ENCODE measurements at regions not wholly inside any gene's neighbourhood (a gene's known extent, or its start where the extent isn't known, plus 50 kb on each side); places are given as distances from the start of the nearest gene placed in this dataset.

- peaks cover 4 to 9% of the 10 kb centered on the region in 2 donors for H3K27me3 Mint-ChIP-seq
These were observed 103.4 kb upstream of the DLX6 start for GRCh38 chr7:96901822-96902445.

GRCh38 chr7:96903906-96904305, 101.4 kb upstream of the DLX6 start:
- POLR2A ChIA-PET (ENCODE audit: partially characterized antibody): no interaction called here
- Mint-ChIP-seq H3K9me3 (peaks cover 0 to 3% (median 0%) of the 10 kb centered on the region in 8 donors), H3K27me3 (peaks cover 3 to 6% of the 10 kb centered on the region in 2 donors), H3K4me1 (no peaks in the 10 kb centered on the region), H3K36me3 (no peaks in the 10 kb centered on the region), H3K27ac (no peak overlapping the region), H3K4me3 (no peak overlapping the region)
- no peak for DNase-seq
- H3K4me1 ChIP-seq (ENCODE audit: insufficient read depth, low read length): no peaks in the 10 kb centered on the region
- CTCF ChIA-PET (ENCODE audit: partially characterized antibody): no interaction called here
- intact Hi-C loops (cut with micrococcal nuclease): no loop called here
- no peaks in the 10 kb centered on the region for H3K27me3 ChIP-seq (ENCODE audit: insufficient read depth, low read length)
- no peak overlapping the region for H3K27ac ChIP-seq (ENCODE audit: low read depth, low read length)
- no peaks in the 10 kb centered on the region for H3K36me3 ChIP-seq (ENCODE audit: insufficient read depth, low read length)
- no peaks in the 10 kb centered on the region for H3K9me3 ChIP-seq (ENCODE audit: control insufficient read depth in 1 of 2, low read length in 2 of 2)
- no peak overlapping the region for H3K4me3 ChIP-seq (ENCODE audit: low read length in 2 of 2)

More at GRCh38 chr7:96901822-96902445, 103.4 kb upstream of the DLX6 start:
- H3K36me3 ChIP-seq (ENCODE audit: insufficient read depth, low read length): no peaks in the 10 kb centered on the region
- H3K4me1 Mint-ChIP-seq: no peaks in the 10 kb centered on the region
- intact Hi-C loops (cut with micrococcal nuclease): no loop called here
- H3K9me3 Mint-ChIP-seq: peaks cover 0 to 3% (median 0%) of the 10 kb centered on the region in 8 donors
- H3K4me3 ChIP-seq (ENCODE audit: low read length in 2 of 2): no peak overlapping the region
- no peaks in the 10 kb centered on the region for H3K4me1 ChIP-seq (ENCODE audit: insufficient read depth, low read length)
- no peak overlapping the region for H3K4me3 Mint-ChIP-seq
- DNase-seq: no peak
- ChIA-PET CTCF (ENCODE audit: partially characterized antibody) (no interaction called here), POLR2A (ENCODE audit: partially characterized antibody) (no interaction called here)
- no peak overlapping the region for H3K27ac Mint-ChIP-seq
- no peak overlapping the region for H3K27ac ChIP-seq (ENCODE audit: low read depth, low read length)
- no peaks in the 10 kb centered on the region for H3K9me3 ChIP-seq (ENCODE audit: control insufficient read depth in 1 of 2, low read length in 2 of 2)
- no peaks in the 10 kb centered on the region for H3K27me3 ChIP-seq (ENCODE audit: insufficient read depth, low read length)
- no peaks in the 10 kb centered on the region for H3K36me3 Mint-ChIP-seq

GRCh38 chr7:96910486-96910885, 94.9 kb upstream of the DLX6 start:
- Histone ChIP-seq H3K27me3 (ENCODE audit: insufficient read depth, low read length) (no peaks in the 10 kb centered on the region), H3K4me1 (ENCODE audit: insufficient read depth, low read length) (no peaks in the 10 kb centered on the region), H3K9me3 (ENCODE audit: control insufficient read depth in 1 of 2, low read length in 2 of 2) (no peaks in the 10 kb centered on the region), H3K36me3 (ENCODE audit: insufficient read depth, low read length) (no peaks in the 10 kb centered on the region), H3K27ac (ENCODE audit: low read depth, low read length) (no peak overlapping the region), H3K4me3 (ENCODE audit: low read length in 2 of 2) (no peak overlapping the region)
- no peak for DNase-seq
- Mint-ChIP-seq H3K4me3 (no peak overlapping the region), H3K9me3 (peaks cover 0 to 2% (median 0%) of the 10 kb centered on the region in 8 donors), H3K27ac (no peak overlapping the region), H3K36me3 (no peaks in the 10 kb centered on the region), H3K4me1 (no peaks in the 10 kb centered on the region), H3K27me3 (peaks cover 10 to 11% of the 10 kb centered on the region in 2 donors)
- intact Hi-C loops (cut with micrococcal nuclease): no loop called here
- POLR2A ChIA-PET (ENCODE audit: partially characterized antibody): no interaction called here
- CTCF ChIA-PET (ENCODE audit: partially characterized antibody): no interaction called here

- POLR2A ChIA-PET (ENCODE audit: partially characterized antibody): no interaction called here
These were observed 90.3 kb upstream of the DLX6 start for GRCh38 chr7:96915029-96915428.

DNA sequence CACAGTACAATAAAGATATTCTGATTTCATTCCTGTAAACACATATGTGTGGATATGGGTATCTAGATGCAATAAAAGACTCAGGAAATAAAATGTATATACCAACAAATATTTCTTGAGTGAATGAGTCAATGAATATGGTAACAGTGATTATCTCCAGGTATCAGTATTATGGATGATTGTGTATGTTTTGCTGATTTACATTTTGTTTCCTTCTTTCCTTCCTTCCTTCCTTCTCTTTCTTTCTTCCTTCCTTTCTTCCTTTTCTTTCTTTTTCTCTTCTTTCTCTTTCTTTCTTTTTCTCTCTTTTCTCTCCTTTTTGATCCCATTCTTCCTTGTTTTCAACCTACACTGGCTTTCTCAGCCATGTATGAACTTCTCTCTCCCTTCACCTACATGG, 85.3 kb upstream of the DLX6 start:
- CTCF ChIA-PET (ENCODE audit: partially characterized antibody): no interaction called here
- intact Hi-C loops (cut with micrococcal nuclease): no loop called here

More at GRCh38 chr7:96915029-96915428, 90.3 kb upstream of the DLX6 start:
- Histone ChIP-seq H3K36me3 (ENCODE audit: insufficient read depth, low read length) (no peaks in the 10 kb centered on the region), H3K27me3 (ENCODE audit: insufficient read depth, low read length) (no peaks in the 10 kb centered on the region), H3K4me1 (ENCODE audit: insufficient read depth, low read length) (no peaks in the 10 kb centered on the region), H3K27ac (ENCODE audit: low read depth, low read length) (no peak overlapping the region), H3K9me3 (ENCODE audit: control insufficient read depth in 1 of 2, low read length in 2 of 2) (no peaks in the 10 kb centered on the region), H3K4me3 (ENCODE audit: low read length in 2 of 2) (no peak overlapping the region)
- intact Hi-C loops (cut with micrococcal nuclease): no loop called here
- Mint-ChIP-seq H3K4me3 (no peak overlapping the region), H3K4me1 (no peaks in the 10 kb centered on the region), H3K9me3 (peaks cover 0 to 2% (median 0%) of the 10 kb centered on the region in 8 donors), H3K27ac (no peak overlapping the region), H3K36me3 (no peaks in the 10 kb centered on the region), H3K27me3 (peaks cover 14 to 16% of the 10 kb centered on the region in 2 donors)
- CTCF ChIA-PET (ENCODE audit: partially characterized antibody): no interaction called here
- no peak for DNase-seq

DNA sequence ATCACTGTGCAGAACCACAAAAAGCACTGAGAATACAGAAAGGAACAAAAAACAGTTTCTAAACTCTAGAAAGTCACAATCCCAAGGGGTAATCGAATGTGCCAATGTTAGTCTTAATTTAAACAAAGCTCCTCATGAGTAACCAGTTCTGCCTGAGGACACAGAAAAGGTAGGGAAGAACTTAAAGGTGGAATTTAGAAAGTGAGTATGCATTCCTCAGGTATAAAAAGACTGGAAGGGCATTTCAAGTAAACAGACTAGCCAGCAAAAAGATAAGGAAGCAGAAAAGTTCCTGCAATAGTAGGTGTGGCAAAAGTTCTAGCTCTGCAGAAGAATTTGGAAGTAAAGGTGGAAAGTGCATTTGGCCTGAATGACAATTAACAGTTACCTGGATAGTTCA, 84.6 kb upstream of the DLX6 start:
- H3K36me3 Mint-ChIP-seq: no peaks in the 10 kb centered on the region
- intact Hi-C loops (cut with micrococcal nuclease): no loop called here
- Histone ChIP-seq H3K4me1 (ENCODE audit: insufficient read depth, low read length) (no peaks in the 10 kb centered on the region), H3K27ac (ENCODE audit: low read depth, low read length) (no peak overlapping the region), H3K27me3 (ENCODE audit: insufficient read depth, low read length) (no peaks in the 10 kb centered on the region), H3K9me3 (ENCODE audit: control insufficient read depth in 1 of 2, low read length in 2 of 2) (no peaks in the 10 kb centered on the region), H3K4me3 (ENCODE audit: low read length in 2 of 2) (no peak overlapping the region), H3K36me3 (ENCODE audit: insufficient read depth, low read length) (no peaks in the 10 kb centered on the region)
- ChIA-PET CTCF (ENCODE audit: partially characterized antibody) (no interaction called here), POLR2A (ENCODE audit: partially characterized antibody) (no interaction called here)
- no peak for DNase-seq
- H3K4me1 Mint-ChIP-seq: no peaks in the 10 kb centered on the region
- H3K9me3 Mint-ChIP-seq: no peaks in the 10 kb centered on the region
- H3K27ac Mint-ChIP-seq: no peak overlapping the region
- no peak overlapping the region for H3K4me3 Mint-ChIP-seq
- peaks cover 7 to 11% of the 10 kb centered on the region in 2 donors for H3K27me3 Mint-ChIP-seq

More for the DNA sequence above, 85.3 kb upstream of the DLX6 start:
- no peaks in the 10 kb centered on the region for H3K36me3 Mint-ChIP-seq
- Histone ChIP-seq H3K4me3 (ENCODE audit: low read length in 2 of 2) (no peak overlapping the region), H3K27ac (ENCODE audit: low read depth, low read length) (no peak overlapping the region), H3K27me3 (ENCODE audit: insufficient read depth, low read length) (no peaks in the 10 kb centered on the region), H3K36me3 (ENCODE audit: insufficient read depth, low read length) (no peaks in the 10 kb centered on the region), H3K4me1 (ENCODE audit: insufficient read depth, low read length) (no peaks in the 10 kb centered on the region), H3K9me3 (ENCODE audit: control insufficient read depth in 1 of 2, low read length in 2 of 2) (no peaks in the 10 kb centered on the region)
- DNase-seq: no peak
- no peaks in the 10 kb centered on the region for H3K9me3 Mint-ChIP-seq
- H3K27ac Mint-ChIP-seq: no peak overlapping the region
- H3K27me3 Mint-ChIP-seq: peaks cover 11 to 16% of the 10 kb centered on the region in 2 donors
- H3K4me1 Mint-ChIP-seq: no peaks in the 10 kb centered on the region
- no peak overlapping the region for H3K4me3 Mint-ChIP-seq
- POLR2A ChIA-PET (ENCODE audit: partially characterized antibody): no interaction called here

DNA sequence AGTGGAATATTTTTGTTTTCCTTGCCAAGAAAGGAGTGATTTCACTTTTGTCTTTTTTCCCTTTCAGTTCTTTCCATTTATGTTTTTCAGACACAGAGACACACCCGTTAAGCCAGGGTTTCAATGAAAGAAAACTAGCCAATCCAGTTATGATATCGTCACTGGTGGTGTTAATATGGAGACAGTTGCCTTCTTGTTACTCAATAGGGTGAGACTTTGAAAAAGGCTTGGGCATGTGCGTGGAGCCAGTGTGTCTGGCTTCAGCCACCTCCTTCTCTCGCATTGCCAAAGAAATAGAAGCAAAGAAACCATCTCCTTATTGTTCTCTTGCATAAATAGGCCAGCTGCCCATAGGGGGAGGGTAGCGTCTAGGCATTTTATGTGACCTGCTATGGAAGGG, 84.1 kb upstream of the DLX6 start:
- CTCF ChIA-PET (ENCODE audit: partially characterized antibody): no interaction called here
- no peaks in the 10 kb centered on the region for H3K36me3 Mint-ChIP-seq
- H3K27me3 ChIP-seq (ENCODE audit: insufficient read depth, low read length): no peaks in the 10 kb centered on the region
- H3K4me1 ChIP-seq (ENCODE audit: insufficient read depth, low read length): no peaks in the 10 kb centered on the region
- no peak overlapping the region for H3K27ac ChIP-seq (ENCODE audit: low read depth, low read length)
- no peaks in the 10 kb centered on the region for H3K4me1 Mint-ChIP-seq
- H3K9me3 Mint-ChIP-seq: no peaks in the 10 kb centered on the region
- no peak for DNase-seq
- no peaks in the 10 kb centered on the region for H3K36me3 ChIP-seq (ENCODE audit: insufficient read depth, low read length)
- intact Hi-C loops (cut with micrococcal nuclease): no loop called here
- H3K9me3 ChIP-seq (ENCODE audit: control insufficient read depth in 1 of 2, low read length in 2 of 2): no peaks in the 10 kb centered on the region
- no peak overlapping the region for H3K4me3 Mint-ChIP-seq
- H3K27me3 Mint-ChIP-seq: peaks cover 5 to 11% of the 10 kb centered on the region in 2 donors
- no peak overlapping the region for H3K4me3 ChIP-seq (ENCODE audit: low read length in 2 of 2)
- H3K27ac Mint-ChIP-seq: no peak overlapping the region
- POLR2A ChIA-PET (ENCODE audit: partially characterized antibody): no interaction called here

- CTCF ChIA-PET (ENCODE audit: partially characterized antibody): no interaction called here
- no peaks in the 10 kb centered on the region for H3K9me3 Mint-ChIP-seq
- no peak overlapping the region for H3K27ac ChIP-seq (ENCODE audit: low read depth, low read length)
- H3K27me3 ChIP-seq (ENCODE audit: insufficient read depth, low read length): no peaks in the 10 kb centered on the region
- no peaks in the 10 kb centered on the region for H3K4me1 ChIP-seq (ENCODE audit: insufficient read depth, low read length)
- no peak for DNase-seq
- H3K4me3 ChIP-seq (ENCODE audit: low read length in 2 of 2): no peak overlapping the region
- POLR2A ChIA-PET (ENCODE audit: partially characterized antibody): no interaction called here
- no peak overlapping the region for H3K27ac Mint-ChIP-seq
- H3K4me1 Mint-ChIP-seq: no peaks in the 10 kb centered on the region
- intact Hi-C loops (cut with micrococcal nuclease): no loop called here
- no peaks in the 10 kb centered on the region for H3K9me3 ChIP-seq (ENCODE audit: control insufficient read depth in 1 of 2, low read length in 2 of 2)
- H3K4me3 Mint-ChIP-seq: no peak overlapping the region
- no peaks in the 10 kb centered on the region for H3K36me3 Mint-ChIP-seq
- peaks cover 5 to 11% of the 10 kb centered on the region in 2 donors for H3K27me3 Mint-ChIP-seq
- no peaks in the 10 kb centered on the region for H3K36me3 ChIP-seq (ENCODE audit: insufficient read depth, low read length)
These were observed 83.6 kb upstream of the DLX6 start for GRCh38 chr7:96921771-96922170.

All from CD4-positive, alpha-beta memory T cell (primary cell).